Neuronal stem cell (in vitro differentiated cells): ENCODE measurements at regions not wholly inside any gene's neighbourhood (a gene's known extent, or its start where the extent isn't known, plus 50 kb on each side); places are given as distances from the start of the nearest gene placed in this dataset.

Experiments
- DNase-seq: peaks from one replicate; pipeline ENCODE4 v3.0.0-alpha.2; 2013; ENCODE audit warnings: low spot score
- H2AFZ ChIP-seq: one replicate; pipeline ENCODE4 v1.6.1; 2013; ENCODE audit warnings: mild to moderate bottlenecking, low read length, inconsistent platforms
- H2AK5ac ChIP-seq: 2 replicates; pipeline ENCODE4 v1.6.1; 2013; ENCODE audit warnings: low read depth, mild to moderate bottlenecking, inconsistent platforms, low read length, moderate library complexity, mixed read lengths
- H2BK120ac ChIP-seq: 2 replicates; pipeline ENCODE4 v1.6.1; 2013; ENCODE audit warnings: low read depth, mild to moderate bottlenecking, inconsistent platforms, low read length, moderate library complexity, mixed read lengths
- H2BK12ac ChIP-seq: one replicate; pipeline ENCODE4 v1.6.1; 2013; ENCODE audit warnings: low read length, inconsistent platforms
- H2BK15ac ChIP-seq: 2 replicates; pipeline ENCODE4 v1.6.1; 2013; ENCODE audit warnings: mild to moderate bottlenecking, low read length, inconsistent platforms, mixed read lengths
- H2BK5ac ChIP-seq: one replicate; pipeline ENCODE4 v1.6.1; 2013; ENCODE audit warnings: inconsistent platforms, mild to moderate bottlenecking, low read length, moderate library complexity
- H3K14ac ChIP-seq: one replicate; pipeline ENCODE4 v1.6.1; 2013; ENCODE audit warnings: low read length, inconsistent platforms
- H3K18ac ChIP-seq: 2 replicates; pipeline ENCODE4 v1.6.1; 2013; ENCODE audit warnings: low read length, inconsistent platforms
- H3K23ac ChIP-seq: 2 replicates; pipeline ENCODE4 v1.6.1; 2013; ENCODE audit warnings: low read depth, mild to moderate bottlenecking, mixed read lengths, low read length, inconsistent platforms; ENCODE audit not compliant: poor library complexity
- H3K27ac ChIP-seq: replicated peaks from 3 replicates; pipeline ENCODE4 v1.5.1; 2013; ENCODE audit warnings: low read length, inconsistent platforms
- H3K27me3 ChIP-seq, 3 experiments: 2 replicates each; pipeline ENCODE4 v1.6.1; 2013; ENCODE audit warnings: low read length in 3 of 3, mild to moderate bottlenecking in 2 of 3, inconsistent platforms in 1 of 3, low read depth in 1 of 3, mixed read lengths in 1 of 3, moderate library complexity in 1 of 3; ENCODE audit not compliant: control insufficient read depth in 3 of 3, insufficient read depth in 3 of 3
- H3K36me3 ChIP-seq, 2 donors: replicated peaks in 1 of 2; 2 replicates each; pipeline ENCODE4 v1.6.1; 2013; ENCODE audit warnings: low read length in 2 of 2; ENCODE audit not compliant: control insufficient read depth in 2 of 2, insufficient read depth in 2 of 2
- H3K4ac ChIP-seq: 2 replicates; pipeline ENCODE4 v1.6.1; 2013; ENCODE audit warnings: inconsistent platforms, mild to moderate bottlenecking, low read length, moderate library complexity
- H3K4me1 ChIP-seq, 2 donors: 1 replicate in 1 of 2; 2 replicates in 1 of 2; pipeline ENCODE4 v1.6.1; 2013; ENCODE audit warnings: low read length in 2 of 2, low read depth in 1 of 2; ENCODE audit not compliant: control insufficient read depth in 2 of 2, insufficient read depth in 1 of 2
- H3K4me2 ChIP-seq: one replicate; pipeline ENCODE4 v1.6.1; 2013; ENCODE audit warnings: mild to moderate bottlenecking, low read length, inconsistent platforms; ENCODE audit not compliant: insufficient read depth, poor library complexity, severe bottlenecking
- H3K4me3 ChIP-seq, 2 donors: 2 replicates each; pipeline ENCODE4 v1.5.1; 2013; ENCODE audit warnings: low read length in 2 of 2, mild to moderate bottlenecking in 2 of 2, inconsistent platforms in 1 of 2, moderate library complexity in 1 of 2
- H3K79me1 ChIP-seq: one replicate; pipeline ENCODE4 v1.6.1; 2013; ENCODE audit warnings: low read depth, mild to moderate bottlenecking, inconsistent platforms, low read length, moderate library complexity
- H3K9ac ChIP-seq: one replicate; pipeline ENCODE4 v1.6.1; 2013; ENCODE audit warnings: mild to moderate bottlenecking, low read depth, low read length, inconsistent platforms; ENCODE audit not compliant: poor library complexity
- H3K9me3 ChIP-seq, 2 donors: replicated peaks in 1 of 2; 2 replicates each; pipeline versions ENCODE3 to v1.6.1; 2013; ENCODE audit warnings: low read length in 2 of 2, mild to moderate bottlenecking in 2 of 2, inconsistent platforms in 1 of 2, low read depth in 1 of 2, mixed read lengths in 1 of 2, moderate library complexity in 1 of 2; ENCODE audit not compliant: control insufficient read depth in 2 of 2, insufficient read depth in 1 of 2
- H4K8ac ChIP-seq: one replicate; pipeline ENCODE4 v1.6.1; 2013; ENCODE audit warnings: low read depth, mild to moderate bottlenecking, inconsistent platforms, low read length, moderate library complexity
- H4K91ac ChIP-seq: one replicate; pipeline ENCODE4 v1.6.1; 2013; ENCODE audit warnings: low read length, low read depth, mild to moderate bottlenecking, inconsistent platforms; ENCODE audit not compliant: poor library complexity
- WGBS, 2 donors: extraction: QIAGEN DNeasy Blood & Tissue Kit; methylation state at CpG; one replicate each; pipeline ENCODE4 v1.1.7; 2013; ENCODE audit warnings: missing lambda C conversion rate in 2 of 2, mixed read lengths in 1 of 2; ENCODE audit not compliant: insufficient read length in 2 of 2, insufficient replicate concordance in 1 of 2; ENCODE audit errors: extremely low coverage in 2 of 2; 5-methylcytosine and 5-hydroxymethylcytosine counted together

GRCh38 chr10:59577984-59578383, 131.7 kb downstream of the SLC16A9 start:
- Histone ChIP-seq H4K91ac (no peak overlapping the region), H3K9ac (no peak overlapping the region), H4K8ac (no peak overlapping the region), H3K4me3 (no peak overlapping the region), H2BK12ac (no peak overlapping the region), H3K79me1 (no peaks in the 10 kb centered on the region), H3K23ac (no peak overlapping the region), H2BK15ac (no peak overlapping the region), H3K27me3 (no peaks in the 10 kb centered on the region), H3K4ac (no peak overlapping the region), H2BK120ac (no peak overlapping the region), H3K4me2 (no peak overlapping the region), H3K14ac (no peak overlapping the region), H3K27ac (no peak overlapping the region), H3K36me3 (no peaks in the 10 kb centered on the region), H2AK5ac (no peak overlapping the region), H2BK5ac (no peak overlapping the region), H3K18ac (no peak overlapping the region), H3K4me1 (peaks cover 0 to 2% of the 10 kb centered on the region in 2 donors), H2AFZ (no peak overlapping the region), H3K9me3 (no peaks in the 10 kb centered on the region)
- WGBS, 2 donors: no CpG with 5 or more reads among the region's 2 CpGs
- DNase-seq: no peak

GRCh38 chr10:59575269-59575668, 134.4 kb downstream of the SLC16A9 start:
- H3K9ac ChIP-seq: no peak overlapping the region
- no peak overlapping the region for H3K14ac ChIP-seq
- H3K4me1 ChIP-seq: peaks cover 0 to 2% of the 10 kb centered on the region in 2 donors
- no peak overlapping the region for H2BK12ac ChIP-seq
- H3K23ac ChIP-seq: no peak overlapping the region
- H4K8ac ChIP-seq: no peak overlapping the region
- H2AFZ ChIP-seq: no peak overlapping the region
- H3K27ac ChIP-seq: no peak overlapping the region
- H4K91ac ChIP-seq: no peak overlapping the region
- no peaks in the 10 kb centered on the region for H3K9me3 ChIP-seq
- H2AK5ac ChIP-seq: no peak overlapping the region
- H2BK120ac ChIP-seq: no peak overlapping the region
- H3K4me2 ChIP-seq: no peak overlapping the region
- no peaks in the 10 kb centered on the region for H3K79me1 ChIP-seq
- no peak for DNase-seq
- no peak overlapping the region for H2BK5ac ChIP-seq
- H2BK15ac ChIP-seq: no peak overlapping the region
- H3K18ac ChIP-seq: no peak overlapping the region
- no peak overlapping the region for H3K4me3 ChIP-seq
- no peaks in the 10 kb centered on the region for H3K36me3 ChIP-seq
- no peaks in the 10 kb centered on the region for H3K27me3 ChIP-seq
- H3K4ac ChIP-seq: no peak overlapping the region

GRCh38 chr10:59563531-59563930, 146.1 kb downstream of the SLC16A9 start:
- Histone ChIP-seq H4K8ac (no peak overlapping the region), H2BK12ac (no peak overlapping the region), H3K14ac (no peak overlapping the region), H3K18ac (no peak overlapping the region), H2BK15ac (no peak overlapping the region), H2AFZ (no peak overlapping the region), H4K91ac (no peak overlapping the region), H3K79me1 (no peaks in the 10 kb centered on the region), H2BK5ac (no peak overlapping the region), H3K27me3 (no peaks in the 10 kb centered on the region), H3K4me3 (no peak overlapping the region), H3K4me1 (no peaks in the 10 kb centered on the region), H3K4ac (no peak overlapping the region), H2BK120ac (no peak overlapping the region), H3K4me2 (no peak overlapping the region), H3K23ac (no peak overlapping the region), H3K9me3 (no peaks in the 10 kb centered on the region), H3K36me3 (no peaks in the 10 kb centered on the region), H2AK5ac (no peak overlapping the region), H3K27ac (no peak overlapping the region), H3K9ac (no peak overlapping the region)
- no peak for DNase-seq
- WGBS, 2 donors: no CpG with 5 or more reads among the region's 1 CpG

- Histone ChIP-seq H2BK15ac (no peak overlapping the region), H3K9ac (no peak overlapping the region), H2AK5ac (no peak overlapping the region), H3K4ac (no peak overlapping the region), H3K4me2 (no peak overlapping the region), H2BK5ac (no peak overlapping the region), H3K23ac (no peak overlapping the region), H3K18ac (no peak overlapping the region), H3K27ac (no peak overlapping the region), H4K91ac (no peak overlapping the region), H3K4me1 (peaks cover 2 to 13% of the 10 kb centered on the region in 2 donors), H3K14ac (no peak overlapping the region), H3K27me3 (no peaks in the 10 kb centered on the region), H4K8ac (no peak overlapping the region), H3K9me3 (no peaks in the 10 kb centered on the region), H3K4me3 (no peak overlapping the region), H3K36me3 (no peaks in the 10 kb centered on the region), H2AFZ (no peak overlapping the region), H2BK120ac (no peak overlapping the region), H3K79me1 (no peaks in the 10 kb centered on the region), H2BK12ac (no peak overlapping the region)
- WGBS, 2 donors: no CpG with 5 or more reads among the region's 3 CpGs
- no peak for DNase-seq
Measured at GRCh38 chr10:59562126-59562525, 147.5 kb downstream of the SLC16A9 start.
